ENCODE measurements at regions not wholly inside any gene's neighbourhood (a gene's known extent, or its start where the extent isn't known, plus 50 kb on each side); places are given as distances from the start of the nearest gene placed in this dataset.

GRCh38 chr6:98044151-98044561 lies 761.1 kb upstream of the MMS22L start:
- no peak for ATAC-seq
- no peak for TF ChIP-seq TSHZ2 (CRISPR knock-in tag; IDR thresholded peaks at IDR 0.05)
- TF ChIP-seq ARNTL (CRISPR knock-in tag; IDR thresholded peaks at IDR 0.05; ENCODE audit: borderline replicate concordance, low read depth) = no peak
- TF ChIP-seq ZFP30 (CRISPR knock-in tag; IDR thresholded peaks at IDR 0.05) = no peak
- no peak for TF ChIP-seq CSRNP3 (CRISPR knock-in tag; IDR thresholded peaks at IDR 0.05)
- TF ChIP-seq ZNF565 (CRISPR knock-in tag; conservative IDR thresholded peaks at IDR 0.05; ENCODE audit: low read depth) = no peak
- TF ChIP-seq CSDC2 (CRISPR knock-in tag; IDR thresholded peaks at IDR 0.05) = no peak
- no peak for TF ChIP-seq PATZ1 (CRISPR knock-in tag; IDR thresholded peaks at IDR 0.05; ENCODE audit: borderline replicate concordance)
- TF ChIP-seq GLIS3 (CRISPR knock-in tag; IDR thresholded peaks at IDR 0.05) = no peak
- TF ChIP-seq PPARA (CRISPR knock-in tag; IDR thresholded peaks at IDR 0.05; ENCODE audit: borderline replicate concordance) = no peak
- no peak for TF ChIP-seq BACH2 (CRISPR knock-in tag; IDR thresholded peaks at IDR 0.05; ENCODE audit: borderline replicate concordance)
- no peak for TF ChIP-seq SNAI2 (CRISPR knock-in tag; IDR thresholded peaks at IDR 0.05)
- TF ChIP-seq TOX (CRISPR knock-in tag; IDR thresholded peaks at IDR 0.05; ENCODE audit: borderline replicate concordance) = no peak
- no peak for TF ChIP-seq ZNF70 (CRISPR knock-in tag; IDR thresholded peaks at IDR 0.05)

- ATAC-seq = no peak
- TF ChIP-seq ZFP30 (CRISPR knock-in tag; IDR thresholded peaks at IDR 0.05) (no peak), ZC3H10 (CRISPR knock-in tag; IDR thresholded peaks at IDR 0.05) (no peak), TCF4 (CRISPR knock-in tag; IDR thresholded peaks at IDR 0.05; ENCODE audit: borderline replicate concordance) (no peak), CSRNP3 (CRISPR knock-in tag; IDR thresholded peaks at IDR 0.05) (no peak), TSHZ2 (CRISPR knock-in tag; IDR thresholded peaks at IDR 0.05) (no peak), CSDC2 (CRISPR knock-in tag; IDR thresholded peaks at IDR 0.05) (no peak), BACH2 (CRISPR knock-in tag; IDR thresholded peaks at IDR 0.05; ENCODE audit: borderline replicate concordance) (no peak), ARNTL (CRISPR knock-in tag; IDR thresholded peaks at IDR 0.05; ENCODE audit: borderline replicate concordance, low read depth) (no peak), POU6F1 (CRISPR knock-in tag; IDR thresholded peaks at IDR 0.05; ENCODE audit: borderline replicate concordance, low read depth) (no peak), RARB (CRISPR knock-in tag; IDR thresholded peaks at IDR 0.05) (no peak), PATZ1 (CRISPR knock-in tag; IDR thresholded peaks at IDR 0.05; ENCODE audit: borderline replicate concordance) (no peak), PPARA (CRISPR knock-in tag; IDR thresholded peaks at IDR 0.05; ENCODE audit: borderline replicate concordance) (no peak), SNAI2 (CRISPR knock-in tag; IDR thresholded peaks at IDR 0.05) (no peak), TOX (CRISPR knock-in tag; IDR thresholded peaks at IDR 0.05; ENCODE audit: borderline replicate concordance) (no peak), ISL1 (CRISPR knock-in tag; IDR thresholded peaks at IDR 0.05) (no peak), ZNF8 (CRISPR knock-in tag; IDR thresholded peaks at IDR 0.05) (no peak), ZFP3 (CRISPR knock-in tag; IDR thresholded peaks at IDR 0.05) (no peak)
Observed at GRCh38 chr6:98044791-98045470, 761.9 kb upstream of the MMS22L start.

All from SK-N-SH treated with all-trans-retinoic acid at 6 μM for 48 hours (cell line).